ENCODE measurements at regions not wholly inside any gene's neighbourhood (a gene's known extent, or its start where the extent isn't known, plus 50 kb on each side); places are given as distances from the start of the nearest gene placed in this dataset.

DNA sequence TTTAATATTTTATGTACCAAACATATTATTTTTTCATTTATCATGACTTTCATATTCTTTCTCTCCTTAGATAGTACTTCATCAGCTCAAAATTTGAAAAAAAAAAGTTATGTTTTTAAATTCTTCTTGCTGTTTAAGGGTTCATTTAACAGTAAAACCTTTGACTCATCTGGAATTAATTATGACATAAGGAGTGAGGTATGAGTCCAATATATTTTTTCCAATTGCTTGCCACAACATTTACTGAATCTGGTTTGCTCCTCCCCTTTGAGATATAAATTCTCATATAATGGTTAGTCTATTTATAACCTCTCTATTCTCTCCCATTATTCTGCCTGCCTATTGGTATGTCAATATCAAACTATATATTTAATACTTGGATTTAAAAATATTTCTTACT lies 387.8 kb downstream of the TUSC7 start:
- TF ChIP-seq SIN3A (IDR thresholded peaks at IDR 0.05; ENCODE audit: borderline replicate concordance, insufficient read depth, low read length) (no peak), TAF1 (IDR thresholded peaks at IDR 0.05; ENCODE audit: borderline replicate concordance, insufficient read depth, low read length) (no peak), POLR2AphosphoS5 (IDR thresholded peaks at IDR 0.05; ENCODE audit: low read depth, low read length) (no peak)
- TF ChIP-seq, protein P1, sequence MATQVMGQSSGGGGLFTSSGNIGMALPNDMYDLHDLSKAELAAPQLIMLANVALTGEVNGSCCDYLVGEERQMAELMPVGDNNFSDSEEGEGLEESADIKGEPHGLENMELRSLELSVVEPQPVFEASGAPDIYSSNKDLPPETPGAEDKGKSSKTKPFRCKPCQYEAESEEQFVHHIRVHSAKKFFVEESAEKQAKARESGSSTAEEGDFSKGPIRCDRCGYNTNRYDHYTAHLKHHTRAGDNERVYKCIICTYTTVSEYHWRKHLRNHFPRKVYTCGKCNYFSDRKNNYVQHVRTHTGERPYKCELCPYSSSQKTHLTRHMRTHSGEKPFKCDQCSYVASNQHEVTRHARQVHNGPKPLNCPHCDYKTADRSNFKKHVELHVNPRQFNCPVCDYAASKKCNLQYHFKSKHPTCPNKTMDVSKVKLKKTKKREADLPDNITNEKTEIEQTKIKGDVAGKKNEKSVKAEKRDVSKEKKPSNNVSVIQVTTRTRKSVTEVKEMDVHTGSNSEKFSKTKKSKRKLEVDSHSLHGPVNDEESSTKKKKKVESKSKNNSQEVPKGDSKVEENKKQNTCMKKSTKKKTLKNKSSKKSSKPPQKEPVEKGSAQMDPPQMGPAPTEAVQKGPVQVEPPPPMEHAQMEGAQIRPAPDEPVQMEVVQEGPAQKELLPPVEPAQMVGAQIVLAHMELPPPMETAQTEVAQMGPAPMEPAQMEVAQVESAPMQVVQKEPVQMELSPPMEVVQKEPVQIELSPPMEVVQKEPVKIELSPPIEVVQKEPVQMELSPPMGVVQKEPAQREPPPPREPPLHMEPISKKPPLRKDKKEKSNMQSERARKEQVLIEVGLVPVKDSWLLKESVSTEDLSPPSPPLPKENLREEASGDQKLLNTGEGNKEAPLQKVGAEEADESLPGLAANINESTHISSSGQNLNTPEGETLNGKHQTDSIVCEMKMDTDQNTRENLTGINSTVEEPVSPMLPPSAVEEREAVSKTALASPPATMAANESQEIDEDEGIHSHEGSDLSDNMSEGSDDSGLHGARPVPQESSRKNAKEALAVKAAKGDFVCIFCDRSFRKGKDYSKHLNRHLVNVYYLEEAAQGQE (IDR thresholded peaks at IDR 0.05; ENCODE audit: insufficient read depth in 1 of 2, low read depth in 2 of 2, low read length in 2 of 2), result no peak

Measured in PFSK-1 (cell line).